ENCODE measurements at regions not wholly inside any gene's neighbourhood (a gene's known extent, or its start where the extent isn't known, plus 50 kb on each side); places are given as distances from the start of the nearest gene placed in this dataset.

DNA sequence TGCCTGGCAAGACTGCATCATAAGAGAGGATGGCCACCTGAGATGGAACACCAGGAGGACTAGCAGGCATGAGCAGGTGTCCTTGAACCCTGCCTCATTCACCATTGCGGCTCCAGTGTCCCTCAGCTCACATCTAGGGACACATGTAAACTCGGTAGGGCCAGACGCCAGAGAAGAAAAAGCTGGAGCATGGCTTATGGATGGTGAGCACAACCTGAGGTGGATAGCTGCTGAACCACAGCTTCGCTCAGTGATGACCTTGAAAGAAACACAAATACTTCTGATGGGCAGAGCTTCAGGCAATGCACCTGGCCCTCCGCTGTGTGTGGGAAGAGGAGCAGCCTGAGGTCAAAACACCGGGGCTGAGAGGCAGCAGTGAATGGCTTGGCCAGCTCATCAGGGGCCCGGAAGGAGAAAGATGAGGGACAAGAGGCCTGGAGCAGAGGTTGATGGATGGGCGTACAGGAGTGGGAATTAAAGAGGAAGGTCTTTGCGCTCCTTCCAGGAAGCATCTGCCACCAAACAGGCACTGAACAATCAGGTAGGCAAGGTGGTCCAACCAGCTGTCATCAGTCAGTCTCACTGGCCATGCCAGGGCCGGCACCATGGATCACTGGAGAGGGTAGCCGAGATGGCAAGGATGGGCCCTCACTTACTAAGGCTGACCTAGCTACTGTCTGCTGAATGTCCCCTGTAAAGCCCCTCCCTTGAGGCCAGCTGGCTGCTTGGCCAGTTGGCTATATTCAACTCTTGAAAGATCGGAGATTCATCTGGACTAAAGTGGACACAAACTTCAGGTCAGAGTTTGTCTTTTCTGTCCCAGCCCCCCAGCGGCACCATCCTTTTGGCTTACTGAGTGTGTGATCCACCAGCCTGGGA, 89.7 kb downstream of the MYEOV start:
- 93 to 94% methylated on average over 11 to 13 of the region's 13 CpGs for WGBS, 2 donors
- intact Hi-C loops (cut with DNase I; ENCODE audit: low total_unique reads), result no loop called here
- peak in 1 of 2 donors; percentile 80 for DNase-seq (ENCODE audit: low spot score in 2 of 2)

DNA sequence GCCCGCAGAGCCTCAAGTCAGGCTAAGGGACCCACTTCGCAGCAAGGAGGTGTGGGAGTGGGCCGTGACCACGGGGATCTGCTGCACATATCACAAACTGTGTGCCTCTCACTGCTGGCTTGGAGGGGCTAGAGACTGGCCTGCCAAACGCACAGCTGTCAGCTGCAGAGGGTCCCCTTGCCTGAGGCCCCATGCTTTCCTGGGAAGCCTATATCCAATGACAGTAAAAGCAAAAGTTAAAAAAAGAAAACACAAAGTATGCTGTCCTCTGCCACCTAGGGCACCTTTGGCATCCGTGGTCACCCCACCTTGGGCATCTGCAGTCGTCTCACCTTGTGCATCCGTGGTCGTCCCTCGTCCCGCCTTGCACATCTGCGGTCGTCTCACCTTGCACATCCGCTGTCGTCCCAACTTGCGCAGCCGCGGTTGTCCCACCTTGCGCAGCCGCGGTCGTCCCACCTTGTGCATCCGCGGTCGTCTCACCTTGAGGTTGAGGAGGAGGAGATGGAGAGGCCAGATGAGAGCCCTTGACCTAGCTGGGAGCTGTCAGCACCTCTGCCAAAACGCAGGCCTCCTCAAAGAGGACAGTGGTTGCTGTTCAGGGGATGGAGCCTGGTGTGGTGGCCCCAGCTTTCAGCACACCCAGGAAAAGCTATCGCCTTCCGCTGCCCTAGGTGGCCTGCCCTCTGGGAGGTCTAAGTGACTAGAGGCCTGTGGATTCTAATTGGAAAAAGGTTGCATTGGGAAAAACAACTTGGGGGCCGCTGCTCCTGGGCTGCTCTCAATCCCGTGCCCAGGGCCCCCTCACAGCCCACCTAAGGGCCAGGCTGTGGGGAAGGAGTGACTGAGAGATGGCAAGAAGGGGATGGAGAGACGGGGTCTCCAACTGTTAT, 90.5 kb downstream of the MYEOV start:
- peak in 1 of 2 donors; percentile 84 for DNase-seq (ENCODE audit: low spot score in 2 of 2)
- WGBS, 2 donors, result 88 to 91% methylated on average over 30 to 31 of the region's 31 CpGs
- H3K4me3 ChIP-seq (ENCODE audit: low read depth, poor library complexity, severe bottlenecking), result no peak overlapping the region
- TF ChIP-seq POLR2A (IDR thresholded peaks at IDR 0.05), result no peak
- TF ChIP-seq, protein P1, sequence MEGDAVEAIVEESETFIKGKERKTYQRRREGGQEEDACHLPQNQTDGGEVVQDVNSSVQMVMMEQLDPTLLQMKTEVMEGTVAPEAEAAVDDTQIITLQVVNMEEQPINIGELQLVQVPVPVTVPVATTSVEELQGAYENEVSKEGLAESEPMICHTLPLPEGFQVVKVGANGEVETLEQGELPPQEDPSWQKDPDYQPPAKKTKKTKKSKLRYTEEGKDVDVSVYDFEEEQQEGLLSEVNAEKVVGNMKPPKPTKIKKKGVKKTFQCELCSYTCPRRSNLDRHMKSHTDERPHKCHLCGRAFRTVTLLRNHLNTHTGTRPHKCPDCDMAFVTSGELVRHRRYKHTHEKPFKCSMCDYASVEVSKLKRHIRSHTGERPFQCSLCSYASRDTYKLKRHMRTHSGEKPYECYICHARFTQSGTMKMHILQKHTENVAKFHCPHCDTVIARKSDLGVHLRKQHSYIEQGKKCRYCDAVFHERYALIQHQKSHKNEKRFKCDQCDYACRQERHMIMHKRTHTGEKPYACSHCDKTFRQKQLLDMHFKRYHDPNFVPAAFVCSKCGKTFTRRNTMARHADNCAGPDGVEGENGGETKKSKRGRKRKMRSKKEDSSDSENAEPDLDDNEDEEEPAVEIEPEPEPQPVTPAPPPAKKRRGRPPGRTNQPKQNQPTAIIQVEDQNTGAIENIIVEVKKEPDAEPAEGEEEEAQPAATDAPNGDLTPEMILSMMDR (IDR thresholded peaks at IDR 0.05), result no peak
- intact Hi-C loops (cut with DNase I; ENCODE audit: low total_unique reads), result no loop called here

More for the DNA sequence above, 89.7 kb downstream of the MYEOV start:
- TF ChIP-seq, protein P1 (IDR thresholded peaks at IDR 0.05), result no peak
- no peak for TF ChIP-seq POLR2A (IDR thresholded peaks at IDR 0.05)
- no peak overlapping the region for H3K4me3 ChIP-seq (ENCODE audit: low read depth, poor library complexity, severe bottlenecking)

DNA sequence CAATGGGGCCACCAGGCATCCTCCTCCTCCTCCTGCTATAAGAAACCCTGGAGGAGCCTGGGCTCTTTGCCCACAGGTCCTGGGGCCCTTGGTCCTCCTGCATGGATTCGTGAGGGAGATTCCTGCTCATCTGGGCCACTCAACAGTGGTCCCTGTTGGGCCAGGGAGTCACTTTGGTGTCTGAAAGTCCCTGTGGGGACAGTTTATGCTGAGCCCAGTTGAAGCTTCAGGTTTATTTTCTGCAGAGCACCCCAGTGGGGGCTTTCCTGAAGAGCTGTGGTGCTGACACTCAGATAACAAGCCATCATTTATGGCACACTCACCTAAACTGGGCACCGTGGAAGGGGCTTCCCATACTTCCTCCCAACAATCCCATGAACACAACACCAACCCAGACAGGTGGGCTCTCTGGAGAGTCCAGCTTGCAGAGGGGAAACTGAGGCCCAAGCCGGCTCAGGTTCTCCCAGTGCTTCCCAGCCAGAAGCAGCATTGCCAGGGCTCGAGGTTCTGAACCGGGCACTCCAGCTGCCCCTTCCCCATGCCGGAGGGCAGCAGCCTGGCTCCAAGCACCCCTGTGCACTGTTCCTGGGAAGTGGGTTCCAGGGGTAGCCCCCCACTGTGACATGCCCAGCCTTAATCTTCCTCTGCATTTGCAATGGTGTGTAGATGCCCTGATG, 91.3 kb downstream of the MYEOV start:
- WGBS, 2 donors, result 92% methylated on average over 6 of the region's 6 CpGs
- no peak overlapping the region for H3K4me3 ChIP-seq (ENCODE audit: low read depth, poor library complexity, severe bottlenecking)
- intact Hi-C loops (cut with DNase I; ENCODE audit: low total_unique reads), result no loop called here
- TF ChIP-seq POLR2A (IDR thresholded peaks at IDR 0.05), result no peak
- TF ChIP-seq, protein P1 (IDR thresholded peaks at IDR 0.05), result no peak
- DNase-seq (ENCODE audit: low spot score in 2 of 2), result peak in 1 of 2 donors; percentile 50

DNA sequence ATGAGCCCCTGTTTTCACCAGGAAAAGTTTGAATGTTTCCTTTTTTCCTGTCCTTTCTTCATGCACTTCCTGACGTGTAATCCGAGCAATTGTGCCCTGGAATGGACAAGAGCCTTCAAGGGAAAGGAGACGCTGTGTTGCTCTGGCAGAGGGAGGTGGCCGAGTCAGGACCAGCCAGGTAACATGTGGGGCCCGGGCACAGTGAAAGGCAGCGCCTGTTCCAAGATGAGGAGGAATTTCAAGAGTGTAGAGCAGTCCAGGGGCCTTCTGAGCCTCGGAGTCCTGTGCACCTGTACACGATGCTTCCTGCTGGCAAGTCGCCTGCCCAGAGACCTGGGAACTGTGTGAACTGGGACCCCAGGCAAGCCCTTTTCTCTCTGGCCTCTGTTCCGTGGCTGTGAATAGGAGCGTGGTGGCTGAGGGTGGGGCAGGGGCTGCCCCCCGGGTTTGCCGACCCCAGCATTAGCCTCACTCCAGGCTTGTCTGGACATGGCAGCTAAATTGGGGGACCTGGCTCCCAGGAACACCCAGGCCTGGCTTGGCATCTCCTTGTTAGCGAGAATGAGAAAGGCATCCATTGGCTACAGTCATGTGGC, 92.0 kb downstream of the MYEOV start:
- WGBS, 2 donors, result 82 to 84% methylated on average over 13 to 14 of the region's 14 CpGs
- H3K4me3 ChIP-seq (ENCODE audit: low read depth, poor library complexity, severe bottlenecking), result no peak overlapping the region
- DNase-seq (ENCODE audit: low spot score in 2 of 2), result peak; percentile 6 to 81
- intact Hi-C loops (cut with DNase I; ENCODE audit: low total_unique reads), result no loop called here
- no peak for TF ChIP-seq POLR2A (IDR thresholded peaks at IDR 0.05)
- TF ChIP-seq, protein P1 (IDR thresholded peaks at IDR 0.05), result no peak

Data from lower leg skin (tissue), 4 donors.